OCI-LY7 (cell line): ENCODE measurements at regions not wholly inside any gene's neighbourhood (a gene's known extent, or its start where the extent isn't known, plus 50 kb on each side); places are given as distances from the start of the nearest gene placed in this dataset.

Source experiments
- EZH2phosphoT487 ChIP-seq: fragments of 200-600 bp; sonication (generic); IDR thresholded peaks from 2 replicates; pipeline ENCODE4 v1.6.1; 2018; ENCODE audit warnings: low read depth, borderline replicate concordance, mild to moderate bottlenecking, mixed run types, antibody characterized with exemption, low read length, moderate library complexity, mixed read lengths
- TF ChIP-seq, protein P1 (sequence below): fragments of 200-600 bp; sonication (generic); conservative IDR thresholded peaks from 2 replicates; pipeline ENCODE4 v1.5.1; 2014; ENCODE audit warnings: mild to moderate bottlenecking, antibody characterized with exemption, low read length, moderate library complexity, mixed read lengths

DNA sequence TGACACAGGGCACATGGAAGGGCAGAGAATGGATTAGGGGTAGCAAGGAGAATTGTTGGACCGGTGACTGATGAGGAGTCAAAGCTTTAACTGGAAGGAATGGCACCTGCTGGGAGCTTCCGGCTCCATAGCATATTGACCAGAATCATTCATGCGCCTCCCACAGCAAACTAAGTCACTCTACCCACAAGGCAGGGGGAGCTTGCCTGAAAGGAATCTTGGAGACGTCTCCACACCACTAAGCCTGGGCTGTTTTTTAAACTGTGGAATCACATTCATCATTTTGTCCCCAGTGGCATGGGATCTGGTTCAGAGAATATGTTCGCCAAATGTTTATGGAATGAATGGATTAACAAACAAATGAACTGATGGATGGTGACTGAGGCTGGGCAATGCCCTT is 57.0 kb upstream of the ITGA11 start:
- TF ChIP-seq, protein P1, sequence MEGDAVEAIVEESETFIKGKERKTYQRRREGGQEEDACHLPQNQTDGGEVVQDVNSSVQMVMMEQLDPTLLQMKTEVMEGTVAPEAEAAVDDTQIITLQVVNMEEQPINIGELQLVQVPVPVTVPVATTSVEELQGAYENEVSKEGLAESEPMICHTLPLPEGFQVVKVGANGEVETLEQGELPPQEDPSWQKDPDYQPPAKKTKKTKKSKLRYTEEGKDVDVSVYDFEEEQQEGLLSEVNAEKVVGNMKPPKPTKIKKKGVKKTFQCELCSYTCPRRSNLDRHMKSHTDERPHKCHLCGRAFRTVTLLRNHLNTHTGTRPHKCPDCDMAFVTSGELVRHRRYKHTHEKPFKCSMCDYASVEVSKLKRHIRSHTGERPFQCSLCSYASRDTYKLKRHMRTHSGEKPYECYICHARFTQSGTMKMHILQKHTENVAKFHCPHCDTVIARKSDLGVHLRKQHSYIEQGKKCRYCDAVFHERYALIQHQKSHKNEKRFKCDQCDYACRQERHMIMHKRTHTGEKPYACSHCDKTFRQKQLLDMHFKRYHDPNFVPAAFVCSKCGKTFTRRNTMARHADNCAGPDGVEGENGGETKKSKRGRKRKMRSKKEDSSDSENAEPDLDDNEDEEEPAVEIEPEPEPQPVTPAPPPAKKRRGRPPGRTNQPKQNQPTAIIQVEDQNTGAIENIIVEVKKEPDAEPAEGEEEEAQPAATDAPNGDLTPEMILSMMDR: no peak
- no peak for TF ChIP-seq EZH2phosphoT487
